Activated CD8-positive, alpha-beta T cell treated with anti-CD3 and anti-CD28 coated beads for 36 hours (primary cell): ENCODE measurements at regions not wholly inside any gene's neighbourhood (a gene's known extent, or its start where the extent isn't known, plus 50 kb on each side); places are given as distances from the start of the nearest gene placed in this dataset.

Experiments used
- ATAC-seq: fragments of 200-7000 bp; cut with Tn5 transposase; one replicate; pipeline ENCODE4 v1.10.0; 2021; ENCODE audit warnings: mild to moderate bottlenecking, moderate library complexity
- CTCF ChIA-PET: fragments of 350-600 bp; sonication (Branson Sonifier 250); formaldehyde crosslinking; loops from one replicate; lab custom pipeline; 2021; ENCODE audit warnings: antibody characterized with exemption; lab: Charles Lee
- POLR2A ChIA-PET: fragments of 350-600 bp; sonication (Branson Sonifier 250); formaldehyde crosslinking; loops from one replicate; lab custom pipeline; 2021; ENCODE audit warnings: antibody characterized with exemption; lab: Charles Lee
- DNase-seq: peaks from one replicate; pipeline ENCODE4 v3.0.0-alpha.2; 2020
- H3K27ac Mint-ChIP-seq: one replicate; pipeline ENCODE4 v1.8.0; 2021; ENCODE audit warnings: mild to moderate bottlenecking, mixed read lengths
- H3K27me3 Mint-ChIP-seq: one replicate; pipeline ENCODE4 v1.8.0; 2021; ENCODE audit warnings: mixed read lengths
- H3K36me3 Mint-ChIP-seq: one replicate; pipeline ENCODE4 v1.8.0; 2021; ENCODE audit warnings: low read depth, mixed read lengths
- H3K4me1 Mint-ChIP-seq: one replicate; pipeline ENCODE4 v1.8.0; 2021; ENCODE audit warnings: low read depth, mixed read lengths
- H3K4me3 Mint-ChIP-seq: one replicate; pipeline ENCODE4 v1.8.0; 2021; ENCODE audit warnings: mild to moderate bottlenecking, moderate library complexity, mixed read lengths
- H3K9me3 Mint-ChIP-seq: one replicate; pipeline ENCODE4 v1.8.0; 2021; ENCODE audit warnings: mixed read lengths
- intact Hi-C: fragments of 100-400 bp; cut with micrococcal nuclease; formaldehyde crosslinking; loops from one replicate; pipeline ENCODE4 v1.10.0; 2022
- TF ChIP-seq, protein P1 (sequence below): fragments of 200-600 bp; IDR thresholded peaks from one replicate; pipeline ENCODE4 v1.8.0; 2022; ENCODE audit warnings: antibody characterized with exemption, mild to moderate bottlenecking

DNA sequence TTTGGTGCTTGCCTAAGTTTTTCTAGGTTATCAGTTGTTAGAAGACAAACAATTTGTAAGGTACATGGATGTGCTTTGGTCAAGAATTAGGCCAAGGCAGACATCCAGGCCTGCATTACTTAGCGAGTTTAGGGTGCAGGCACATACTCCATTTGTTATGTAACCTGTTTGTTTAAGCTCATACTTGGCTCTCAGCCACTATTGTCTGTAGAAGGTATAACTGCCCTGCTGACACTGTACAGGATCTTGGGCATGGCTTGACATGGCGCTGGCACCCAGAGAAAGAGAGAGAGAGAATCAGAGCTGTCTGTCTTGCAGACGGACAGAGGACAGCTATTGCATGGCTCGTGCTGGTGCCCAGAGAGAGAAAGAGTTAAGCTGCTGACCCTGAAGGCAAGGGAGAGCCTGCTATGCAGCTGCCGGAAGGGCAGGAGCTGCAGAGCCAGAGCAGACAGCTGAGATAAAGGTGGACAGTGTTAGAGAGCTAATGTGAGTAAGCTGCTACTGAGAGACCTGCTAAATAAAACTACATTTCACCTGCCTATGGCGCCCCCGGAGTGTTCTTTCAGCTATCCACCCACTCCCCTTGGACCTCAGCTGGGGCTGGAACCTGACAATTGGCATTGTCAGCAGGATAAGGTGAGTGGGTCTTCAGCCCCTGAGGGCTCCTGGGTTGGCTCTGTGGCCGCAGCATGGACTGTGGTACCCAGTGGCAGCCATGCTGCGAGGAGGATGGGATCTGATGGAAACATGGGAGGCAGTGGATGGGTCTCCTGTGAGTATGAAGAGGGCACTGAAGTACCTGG lies 120.9 kb upstream of the TMEM106B start:
- no peaks in the 10 kb centered on the region for H3K27me3 Mint-ChIP-seq
- ATAC-seq: no peak
- ChIA-PET CTCF (no interaction called here), POLR2A (no interaction called here)
- TF ChIP-seq, protein P1, sequence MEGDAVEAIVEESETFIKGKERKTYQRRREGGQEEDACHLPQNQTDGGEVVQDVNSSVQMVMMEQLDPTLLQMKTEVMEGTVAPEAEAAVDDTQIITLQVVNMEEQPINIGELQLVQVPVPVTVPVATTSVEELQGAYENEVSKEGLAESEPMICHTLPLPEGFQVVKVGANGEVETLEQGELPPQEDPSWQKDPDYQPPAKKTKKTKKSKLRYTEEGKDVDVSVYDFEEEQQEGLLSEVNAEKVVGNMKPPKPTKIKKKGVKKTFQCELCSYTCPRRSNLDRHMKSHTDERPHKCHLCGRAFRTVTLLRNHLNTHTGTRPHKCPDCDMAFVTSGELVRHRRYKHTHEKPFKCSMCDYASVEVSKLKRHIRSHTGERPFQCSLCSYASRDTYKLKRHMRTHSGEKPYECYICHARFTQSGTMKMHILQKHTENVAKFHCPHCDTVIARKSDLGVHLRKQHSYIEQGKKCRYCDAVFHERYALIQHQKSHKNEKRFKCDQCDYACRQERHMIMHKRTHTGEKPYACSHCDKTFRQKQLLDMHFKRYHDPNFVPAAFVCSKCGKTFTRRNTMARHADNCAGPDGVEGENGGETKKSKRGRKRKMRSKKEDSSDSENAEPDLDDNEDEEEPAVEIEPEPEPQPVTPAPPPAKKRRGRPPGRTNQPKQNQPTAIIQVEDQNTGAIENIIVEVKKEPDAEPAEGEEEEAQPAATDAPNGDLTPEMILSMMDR: no peak
- no peak overlapping the region for H3K4me3 Mint-ChIP-seq
- DNase-seq: no peak
- no peak overlapping the region for H3K27ac Mint-ChIP-seq
- intact Hi-C loops: no loop called here
- no peaks in the 10 kb centered on the region for H3K36me3 Mint-ChIP-seq
- H3K9me3 Mint-ChIP-seq: no peaks in the 10 kb centered on the region
- H3K4me1 Mint-ChIP-seq: no peaks in the 10 kb centered on the region

DNA sequence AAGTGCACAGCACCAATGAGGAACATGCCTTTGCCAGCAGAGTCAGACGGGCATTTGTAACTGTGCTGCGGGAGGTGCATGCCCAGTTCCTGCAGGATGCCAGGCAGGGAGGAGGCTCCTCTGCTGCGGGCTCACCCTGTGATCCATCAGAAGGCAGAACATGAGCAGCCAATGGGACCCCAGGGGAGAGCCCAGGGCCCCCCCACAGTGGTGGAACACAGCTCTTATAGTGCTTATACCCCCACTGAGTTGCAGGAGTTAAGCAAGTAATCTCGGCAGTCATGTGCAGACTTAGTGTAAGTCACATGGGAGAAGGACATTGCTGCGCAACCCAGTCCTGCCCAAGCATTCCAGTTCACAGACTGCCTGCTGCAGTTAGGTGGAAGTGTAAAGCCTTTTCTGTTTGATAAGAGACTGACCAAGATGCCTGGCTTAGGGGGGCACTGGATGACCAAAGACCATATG lies 120.3 kb upstream of the TMEM106B start:
- Mint-ChIP-seq H3K27me3 (no peaks in the 10 kb centered on the region), H3K36me3 (no peaks in the 10 kb centered on the region), H3K4me3 (no peak overlapping the region), H3K27ac (no peak overlapping the region), H3K4me1 (no peaks in the 10 kb centered on the region), H3K9me3 (no peaks in the 10 kb centered on the region)
- ATAC-seq (no peak), DNase-seq (no peak)
- ChIA-PET POLR2A (no interaction called here), CTCF (no interaction called here)
- intact Hi-C loops: no loop called here
- TF ChIP-seq, protein P1: no peak

DNA sequence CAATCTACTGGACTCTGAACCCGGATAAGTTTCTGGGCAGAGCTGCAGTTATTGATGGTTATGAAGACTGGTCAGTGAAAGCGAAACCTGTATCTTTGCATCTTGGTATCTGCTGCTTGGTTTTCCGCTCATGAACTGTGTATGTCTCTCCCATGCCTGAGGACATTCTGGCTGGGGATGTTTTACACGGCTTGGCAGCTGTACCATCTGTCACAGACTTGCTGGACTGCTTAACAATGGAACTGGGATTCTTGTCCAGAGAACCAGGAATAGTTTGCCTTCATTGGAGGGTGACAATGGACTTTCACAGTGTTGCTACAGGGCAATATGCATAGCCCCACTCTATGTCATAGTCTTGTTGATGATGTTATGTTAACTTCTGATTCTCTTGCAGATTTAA lies 119.9 kb upstream of the TMEM106B start:
- Mint-ChIP-seq H3K27me3 (no peaks in the 10 kb centered on the region), H3K27ac (no peak overlapping the region), H3K9me3 (no peaks in the 10 kb centered on the region), H3K36me3 (no peaks in the 10 kb centered on the region), H3K4me3 (no peak overlapping the region), H3K4me1 (no peaks in the 10 kb centered on the region)
- intact Hi-C loops: no loop called here
- DNase-seq (no peak), ATAC-seq (no peak)
- ChIA-PET CTCF (no interaction called here), POLR2A (no interaction called here)
- TF ChIP-seq, protein P1: no peak

DNA sequence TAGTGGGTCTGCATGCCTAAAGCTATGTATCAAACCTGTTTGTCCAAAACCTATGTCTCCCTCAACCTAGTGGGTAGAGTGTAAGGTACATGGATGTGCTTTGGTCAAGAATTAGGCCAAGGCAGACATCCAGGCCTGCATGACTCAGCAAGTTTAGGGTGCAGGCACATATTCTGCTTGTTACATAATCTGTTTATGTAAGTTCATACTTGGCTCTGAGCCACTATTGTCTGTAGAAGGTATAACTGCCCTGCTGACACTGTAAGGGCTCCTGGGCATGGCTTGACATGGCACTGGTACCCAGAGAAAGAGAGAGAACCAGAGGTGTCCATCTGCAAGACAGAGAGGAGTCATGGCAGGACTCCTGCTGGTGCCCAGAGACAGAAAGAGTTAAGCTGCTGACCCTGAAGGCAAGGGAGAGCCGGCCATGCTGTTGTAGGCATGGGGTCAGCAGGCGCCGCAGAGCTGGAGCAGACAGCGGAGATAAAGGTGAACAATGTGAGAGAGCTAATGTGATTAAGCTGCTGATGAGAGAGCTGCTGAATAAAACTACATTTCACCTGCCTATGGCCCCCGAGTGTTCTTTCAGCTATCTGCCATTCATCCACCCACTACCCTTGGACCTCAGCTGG lies 118.5 kb upstream of the TMEM106B start:
- intact Hi-C loops: no loop called here
- Mint-ChIP-seq H3K4me1 (no peaks in the 10 kb centered on the region), H3K27ac (no peak overlapping the region)

DNA sequence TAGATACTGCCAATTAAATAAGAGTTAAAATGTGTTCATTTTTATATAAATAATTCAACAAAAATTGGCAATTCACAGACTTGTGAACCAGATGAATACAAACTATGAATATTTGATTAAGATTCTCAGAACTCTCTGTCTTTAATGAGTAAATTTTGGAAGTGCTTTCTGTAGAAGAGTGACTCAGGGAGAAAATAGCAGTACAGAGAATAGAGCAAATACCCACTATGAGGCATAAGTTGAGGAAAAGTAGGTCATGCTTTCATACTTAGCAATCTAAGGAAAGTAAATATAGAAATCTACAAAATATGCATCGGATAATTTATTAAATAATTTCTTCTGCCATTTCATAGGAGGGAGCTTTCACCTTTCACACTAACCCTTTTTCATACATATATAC lies 117.7 kb upstream of the TMEM106B start:
- Mint-ChIP-seq H3K27me3 (no peaks in the 10 kb centered on the region), H3K9me3 (no peaks in the 10 kb centered on the region), H3K4me1 (no peaks in the 10 kb centered on the region), H3K27ac (no peak overlapping the region), H3K4me3 (no peak overlapping the region), H3K36me3 (no peaks in the 10 kb centered on the region)
- ATAC-seq (no peak), DNase-seq (no peak)
- intact Hi-C loops: no loop called here
- POLR2A ChIA-PET: no interaction called here
- TF ChIP-seq, protein P1: no peak
- CTCF ChIA-PET: no interaction called here

More for the DNA sequence above, 118.5 kb upstream of the TMEM106B start:
- Mint-ChIP-seq H3K9me3 (no peaks in the 10 kb centered on the region), H3K4me3 (no peak overlapping the region), H3K36me3 (no peaks in the 10 kb centered on the region), H3K27me3 (no peaks in the 10 kb centered on the region)
- TF ChIP-seq, protein P1: no peak
- ChIA-PET CTCF (no interaction called here), POLR2A (no interaction called here)
- ATAC-seq (no peak), DNase-seq (no peak)
